AG04450 (cell line): ENCODE measurements at regions not wholly inside any gene's neighbourhood (a gene's known extent, or its start where the extent isn't known, plus 50 kb on each side); places are given as distances from the start of the nearest gene placed in this dataset.

Experiments used
- CTCF ChIA-PET: fragments of 300-600, 350-600 bp; formaldehyde crosslinking; extraction: SDS; loops from one replicate; lab custom pipeline; 2022; ENCODE audit warnings: antibody characterized with exemption, inconsistent platforms; lab: Charles Lee
- POLR2A ChIA-PET: fragments of 350-600 bp; formaldehyde crosslinking; extraction: SDS; loops from one replicate; lab custom pipeline; 2021; ENCODE audit warnings: antibody characterized with exemption, inconsistent platforms; lab: Yijun Ruan, JAX
- DNase-seq: peaks from one replicate; pipeline ENCODE4 v3.0.0-alpha.2; 2011; ENCODE audit warnings: low read depth, low spot score
- H3K27ac ChIP-seq: one replicate; pipeline ENCODE4 v1.5.1; 2012; ENCODE audit warnings: low read depth, low read length, control low read depth
- H3K27me3 ChIP-seq: one replicate; pipeline ENCODE4 v1.6.0; 2012; ENCODE audit warnings: low read length; ENCODE audit not compliant: control insufficient read depth, insufficient read depth
- H3K4me3 ChIP-seq: 2 replicates; pipeline ENCODE4 v1.5.1; 2011; ENCODE audit warnings: mild to moderate bottlenecking, low read depth, low read length, control low read depth
- H3K9me3 ChIP-seq: 2 replicates; pipeline ENCODE4 v1.5.1; 2012; ENCODE audit warnings: low read length; ENCODE audit not compliant: control insufficient read depth, insufficient read depth
- CTCF ChIP-seq: IDR thresholded peaks from 2 replicates; pipeline ENCODE4 v1.5.1; 2011; ENCODE audit warnings: low read depth, low read length, control low read depth, inconsistent platforms

GRCh38 chr4:8725071-8725841 lies 132.7 kb downstream of the CPZ start:
- TF ChIP-seq CTCF: no peak
- no peak for DNase-seq
- no peak overlapping the region for H3K27ac ChIP-seq
- no peak overlapping the region for H3K4me3 ChIP-seq
- POLR2A ChIA-PET: no interaction called here
- peaks cover 6% of the 10 kb centered on the region for H3K27me3 ChIP-seq
- CTCF ChIA-PET: interaction anchor here (0.6 kb wide), 1 partner anchor 1035 kb away, joined by 3 read pairs; no protein-coding TSS in a partner anchor
- H3K9me3 ChIP-seq: peaks cover 29% of the 10 kb centered on the region

- ChIA-PET POLR2A (no interaction called here), CTCF (no interaction called here)
- peaks cover 6% of the 10 kb centered on the region for H3K27me3 ChIP-seq
- H3K9me3 ChIP-seq: peaks cover 23% of the 10 kb centered on the region
- no peak for DNase-seq
- no peak for TF ChIP-seq CTCF
- H3K4me3 ChIP-seq: no peak overlapping the region
- H3K27ac ChIP-seq: no peak overlapping the region
Observed at GRCh38 chr4:8724436-8725070, 132.0 kb downstream of the CPZ start.

GRCh38 chr4:8723222-8723980 lies 130.8 kb downstream of the CPZ start:
- TF ChIP-seq CTCF: no peak
- Histone ChIP-seq H3K27ac (no peak overlapping the region), H3K9me3 (peaks cover 12% of the 10 kb centered on the region; the same call in 1 of the 2 replicates), H3K4me3 (no peak overlapping the region), H3K27me3 (peaks cover 6% of the 10 kb centered on the region)
- ChIA-PET POLR2A (no interaction called here), CTCF (no interaction called here)
- DNase-seq: no peak

- Histone ChIP-seq H3K4me3 (no peak overlapping the region), H3K9me3 (peaks cover 8% of the 10 kb centered on the region; the same call in 1 of the 2 replicates), H3K27me3 (peaks cover 6% of the 10 kb centered on the region), H3K27ac (no peak overlapping the region)
- CTCF ChIA-PET: no interaction called here
- TF ChIP-seq CTCF: no peak
- no peak for DNase-seq
- POLR2A ChIA-PET: no interaction called here
Observed at GRCh38 chr4:8722556-8722955, 130.0 kb downstream of the CPZ start.
